KMS-11 (cell line): ENCODE measurements at regions not wholly inside any gene's neighbourhood (a gene's known extent, or its start where the extent isn't known, plus 50 kb on each side); places are given as distances from the start of the nearest gene placed in this dataset.

Experiments
- H2AFZ ChIP-seq: fragments of 200-600 bp; sonication (generic); 2 replicates; pipeline ENCODE4 v1.6.1; 2016; ENCODE audit warnings: antibody characterized with exemption, mixed run types, low read depth
- H3K27ac ChIP-seq: fragments of 200-600 bp; sonication (generic); 2 replicates; pipeline ENCODE4 v1.6.1; 2016; ENCODE audit warnings: mild to moderate bottlenecking, mixed run types
- H3K27me3 ChIP-seq: fragments of 200-600 bp; sonication (generic); 2 replicates; pipeline ENCODE4 v1.6.1; 2017; ENCODE audit warnings: mild to moderate bottlenecking, low read depth, mixed run types, moderate library complexity; ENCODE audit not compliant: insufficient read depth
- H3K36me3 ChIP-seq: fragments of 200-600 bp; sonication (generic); 2 replicates; pipeline ENCODE4 v1.6.1; 2017; ENCODE audit warnings: mild to moderate bottlenecking, mixed run types; ENCODE audit not compliant: insufficient read depth
- H3K4me1 ChIP-seq: fragments of 200-600 bp; sonication (generic); 2 replicates; pipeline ENCODE4 v1.6.1; 2016; ENCODE audit warnings: mild to moderate bottlenecking, low read depth, mixed run types; ENCODE audit not compliant: poor library complexity, severe bottlenecking
- H3K4me2 ChIP-seq: fragments of 200-600 bp; sonication (generic); 2 replicates; pipeline ENCODE4 v1.7.0; 2016; ENCODE audit warnings: mild to moderate bottlenecking, mixed run types
- H3K4me3 ChIP-seq: fragments of 200-600 bp; sonication (generic); IDR thresholded peaks from 2 replicates; pipeline ENCODE4 v1.6.1; 2017; ENCODE audit warnings: low read depth, low read length, mixed read lengths; ENCODE audit not compliant: insufficient read depth
- H3K79me2 ChIP-seq: fragments of 200-600 bp; sonication (generic); 2 replicates; pipeline ENCODE4 v1.6.1; 2016; ENCODE audit warnings: low read depth, mixed run types; ENCODE audit not compliant: insufficient read depth
- H3K9ac ChIP-seq: fragments of 200-600 bp; sonication (generic); 2 replicates; pipeline ENCODE4 v1.6.1; 2016; ENCODE audit warnings: mild to moderate bottlenecking, mixed run types
- H4K20me1 ChIP-seq: fragments of 200-600 bp; sonication (generic); 2 replicates; pipeline ENCODE4 v1.6.1; 2016; ENCODE audit warnings: mild to moderate bottlenecking, mixed run types; ENCODE audit not compliant: insufficient read depth
- CTCF ChIP-seq: fragments of 200-600 bp; sonication (generic); conservative IDR thresholded peaks from 2 replicates; pipeline ENCODE4 v1.6.1; 2017; ENCODE audit warnings: low read depth, mild to moderate bottlenecking, antibody characterized with exemption, low read length, moderate library complexity, mixed read lengths

GRCh38 chr2:120470041-120470965 is 124.4 kb downstream of the INHBB start:
- Histone ChIP-seq H3K4me2 (no peak overlapping the region), H4K20me1 (no peaks in the 10 kb centered on the region), H3K79me2 (no peaks in the 10 kb centered on the region), H3K4me1 (no peaks in the 10 kb centered on the region), H3K4me3 (no peak overlapping the region), H3K27me3 (no peaks in the 10 kb centered on the region), H2AFZ (no peak overlapping the region), H3K9ac (no peak overlapping the region), H3K27ac (no peak overlapping the region), H3K36me3 (no peaks in the 10 kb centered on the region)
- TF ChIP-seq CTCF: no peak

- TF ChIP-seq CTCF: no peak
- H3K79me2 ChIP-seq: no peaks in the 10 kb centered on the region
- H3K4me2 ChIP-seq: no peak overlapping the region
- no peaks in the 10 kb centered on the region for H3K4me1 ChIP-seq
- no peak overlapping the region for H2AFZ ChIP-seq
- no peaks in the 10 kb centered on the region for H3K36me3 ChIP-seq
- no peak overlapping the region for H3K4me3 ChIP-seq
- H3K9ac ChIP-seq: no peak overlapping the region
- H3K27ac ChIP-seq: no peak overlapping the region
- H3K27me3 ChIP-seq: no peaks in the 10 kb centered on the region
- H4K20me1 ChIP-seq: no peaks in the 10 kb centered on the region
These were observed 125.2 kb downstream of the INHBB start for GRCh38 chr2:120471166-120471565.

GRCh38 chr2:120472031-120472430 is 126.1 kb downstream of the INHBB start:
- H3K27ac ChIP-seq: no peak overlapping the region
- no peaks in the 10 kb centered on the region for H3K79me2 ChIP-seq
- H3K9ac ChIP-seq: no peak overlapping the region
- H3K36me3 ChIP-seq: no peaks in the 10 kb centered on the region
- no peak overlapping the region for H2AFZ ChIP-seq
- no peak overlapping the region for H3K4me2 ChIP-seq
- H4K20me1 ChIP-seq: no peaks in the 10 kb centered on the region
- H3K4me1 ChIP-seq: no peaks in the 10 kb centered on the region
- no peak for TF ChIP-seq CTCF
- H3K4me3 ChIP-seq: no peak overlapping the region
- no peaks in the 10 kb centered on the region for H3K27me3 ChIP-seq

GRCh38 chr2:120472891-120473309 is 127.0 kb downstream of the INHBB start:
- TF ChIP-seq CTCF: no peak
- no peaks in the 10 kb centered on the region for H3K27me3 ChIP-seq
- H2AFZ ChIP-seq: no peak overlapping the region
- no peak overlapping the region for H3K27ac ChIP-seq
- H3K9ac ChIP-seq: no peak overlapping the region
- no peak overlapping the region for H3K4me3 ChIP-seq
- no peaks in the 10 kb centered on the region for H3K36me3 ChIP-seq
- H4K20me1 ChIP-seq: no peaks in the 10 kb centered on the region
- H3K79me2 ChIP-seq: no peaks in the 10 kb centered on the region
- no peak overlapping the region for H3K4me2 ChIP-seq
- no peaks in the 10 kb centered on the region for H3K4me1 ChIP-seq
